SK-N-SH treated with all-trans-retinoic acid at 6 μM for 48 hours (cell line): ENCODE measurements at regions not wholly inside any gene's neighbourhood (a gene's known extent, or its start where the extent isn't known, plus 50 kb on each side); places are given as distances from the start of the nearest gene placed in this dataset.

ENCODE experiments used
- ATAC-seq: fragments of 200-7000 bp; cut with Tn5 transposase; 3 replicates; pipeline ENCODE4 v1.9.1; 2020; ENCODE audit warnings: mild to moderate bottlenecking, moderate library complexity
- ARNTL ChIP-seq: fragments of 450-650 bp; formaldehyde crosslinking; IDR thresholded peaks from 2 replicates; pipeline ENCODE4 v1.5.0; 2020; ENCODE audit warnings: low read depth, mild to moderate bottlenecking, moderate library complexity, borderline replicate concordance
- BACH2 ChIP-seq: fragments of 250-450 bp; sonication (Bioruptor Pico); IDR thresholded peaks from 2 replicates; pipeline ENCODE4 v1.9.0; 2021; ENCODE audit warnings: mild to moderate bottlenecking, borderline replicate concordance
- CREB5 ChIP-seq: fragments of 250-450 bp; sonication (Bioruptor Pico); IDR thresholded peaks from 2 replicates; pipeline ENCODE4 v1.5.1; 2020; ENCODE audit warnings: low read depth, mild to moderate bottlenecking, moderate library complexity
- CSDC2 ChIP-seq: fragments of 250-450 bp; sonication (Bioruptor Pico); IDR thresholded peaks from 2 replicates; pipeline ENCODE4 v1.5.0; 2020; ENCODE audit warnings: mild to moderate bottlenecking, moderate library complexity
- CSRNP3 ChIP-seq: fragments of 250-450 bp; sonication (Bioruptor Pico); IDR thresholded peaks from 2 replicates; pipeline ENCODE4 v1.5.1; 2021; ENCODE audit warnings: mild to moderate bottlenecking, moderate library complexity
- GLIS3 ChIP-seq: fragments of 250-450 bp; sonication (Bioruptor Pico); IDR thresholded peaks from 2 replicates; pipeline ENCODE4 v1.5.0; 2020; ENCODE audit warnings: mild to moderate bottlenecking, moderate library complexity
- ISL1 ChIP-seq: fragments of 250-450 bp; sonication (Bioruptor Pico); IDR thresholded peaks from 2 replicates; pipeline ENCODE4 v2.1.2; 2022; ENCODE audit warnings: mild to moderate bottlenecking, moderate library complexity
- OSR1 ChIP-seq: fragments of 250-450 bp; sonication (Bioruptor Pico); IDR thresholded peaks from 2 replicates; pipeline ENCODE4 v1.8.0; 2022; ENCODE audit warnings: moderate library complexity, mild to moderate bottlenecking, inconsistent platforms
- PATZ1 ChIP-seq: fragments of 250-450 bp; sonication (Bioruptor Pico); IDR thresholded peaks from 2 replicates; pipeline ENCODE4 v1.8.0; 2020; ENCODE audit warnings: mild to moderate bottlenecking, moderate library complexity, borderline replicate concordance
- POU6F1 ChIP-seq: fragments of 250-450 bp; sonication (Bioruptor Pico); IDR thresholded peaks from 2 replicates; pipeline ENCODE4 v1.8.0; 2021; ENCODE audit warnings: low read depth, mild to moderate bottlenecking, moderate library complexity, borderline replicate concordance
- PPARA ChIP-seq: fragments of 250-450 bp; sonication (Bioruptor Pico); IDR thresholded peaks from 2 replicates; pipeline ENCODE4 v1.5.0; 2020; ENCODE audit warnings: mild to moderate bottlenecking, borderline replicate concordance
- RARB ChIP-seq: fragments of 250-450 bp; sonication (Bioruptor Pico); IDR thresholded peaks from 2 replicates; pipeline ENCODE4 v1.8.0; 2021; ENCODE audit warnings: mild to moderate bottlenecking, moderate library complexity
- SNAI2 ChIP-seq: fragments of 250-450 bp; sonication (Bioruptor Pico); IDR thresholded peaks from 2 replicates; pipeline ENCODE4 v1.5.0; 2020; ENCODE audit warnings: mild to moderate bottlenecking, moderate library complexity
- TCF4 ChIP-seq: fragments of 250-450 bp; sonication (Bioruptor Pico); IDR thresholded peaks from 2 replicates; pipeline ENCODE4 v1.8.0; 2021; ENCODE audit warnings: mild to moderate bottlenecking, moderate library complexity, borderline replicate concordance
- TOX ChIP-seq: fragments of 250-450 bp; sonication (Bioruptor Pico); IDR thresholded peaks from 2 replicates; pipeline ENCODE4 v1.8.0; 2021; ENCODE audit warnings: mild to moderate bottlenecking, moderate library complexity, borderline replicate concordance
- TSHZ2 ChIP-seq: fragments of 250-450 bp; sonication (Bioruptor Pico); IDR thresholded peaks from 2 replicates; pipeline ENCODE4 v1.5.0; 2020; ENCODE audit warnings: mild to moderate bottlenecking, moderate library complexity
- ZC3H10 ChIP-seq: fragments of 250-450 bp; sonication (Bioruptor Pico); IDR thresholded peaks from 2 replicates; pipeline ENCODE4 v1.5.1; 2021; ENCODE audit warnings: mild to moderate bottlenecking, moderate library complexity
- ZFP3 ChIP-seq: fragments of 250-450 bp; sonication (Bioruptor Pico); IDR thresholded peaks from 2 replicates; pipeline ENCODE4 v1.5.0; 2020; ENCODE audit warnings: mild to moderate bottlenecking, moderate library complexity
- ZFP30 ChIP-seq: fragments of 450-650 bp; formaldehyde crosslinking; IDR thresholded peaks from 2 replicates; pipeline ENCODE4 v1.5.0; 2022; ENCODE audit warnings: mild to moderate bottlenecking, moderate library complexity
- ZNF565 ChIP-seq: fragments of 450-650 bp; formaldehyde crosslinking; conservative IDR thresholded peaks from 2 replicates; pipeline ENCODE4 v1.5.0; 2020; ENCODE audit warnings: low read depth, mild to moderate bottlenecking, moderate library complexity
- ZNF70 ChIP-seq: fragments of 450-650 bp; formaldehyde crosslinking; IDR thresholded peaks from 2 replicates; pipeline ENCODE4 v1.5.0; 2020; ENCODE audit warnings: mild to moderate bottlenecking, moderate library complexity

- ATAC-seq = no peak
- no peak for TF ChIP-seq BACH2 (CRISPR knock-in tag)
- TF ChIP-seq ZFP30 = no peak
- no peak for TF ChIP-seq ZNF565
- no peak for TF ChIP-seq OSR1
- TF ChIP-seq POU6F1 (CRISPR knock-in tag) = no peak
- TF ChIP-seq, all 23 proteins: peak for 0
These were observed 72.7 kb downstream of the DIRAS3 start for GRCh38 chr1:67977756-67978155.

- no peak for ATAC-seq
- TF ChIP-seq SNAI2 (no peak), TCF4 (CRISPR knock-in tag) (no peak), ARNTL (no peak)
These were observed 77.4 kb downstream of the DIRAS3 start for GRCh38 chr1:67973051-67973450.

GRCh38 chr1:67970088-67970487 is 80.3 kb downstream of the DIRAS3 start:
- TF ChIP-seq ISL1 (CRISPR knock-in tag) (peak; percentile 36), ZFP3 (CRISPR knock-in tag) (no peak), TOX (peak; percentile 71; the same call in 1 of the 2 replicates), ZC3H10 (CRISPR knock-in tag) (peak; percentile 9; the same call in 1 of the 2 replicates), OSR1 (no peak), RARB (CRISPR knock-in tag) (no peak)
- ATAC-seq = peak; percentile 77

GRCh38 chr1:67969446-67969845 is 81.0 kb downstream of the DIRAS3 start:
- ATAC-seq = no peak
- no peak for TF ChIP-seq TSHZ2
- TF ChIP-seq ISL1 (CRISPR knock-in tag) = no peak
- no peak for TF ChIP-seq SNAI2
- TF ChIP-seq ARNTL = no peak
- TF ChIP-seq CSDC2 (CRISPR knock-in tag) = no peak
- no peak for TF ChIP-seq ZC3H10 (CRISPR knock-in tag)
- no peak for TF ChIP-seq ZNF70 (CRISPR knock-in tag)
- no peak for TF ChIP-seq ZNF565
- no peak for TF ChIP-seq TOX
- no peak for TF ChIP-seq GLIS3 (CRISPR knock-in tag)
- no peak for TF ChIP-seq PPARA (CRISPR knock-in tag)
- TF ChIP-seq CREB5 = no peak
- no peak for TF ChIP-seq OSR1
- no peak for TF ChIP-seq RARB (CRISPR knock-in tag)
- TF ChIP-seq ZFP30 = no peak
- TF ChIP-seq POU6F1 (CRISPR knock-in tag) = no peak
- no peak for TF ChIP-seq CSRNP3 (CRISPR knock-in tag)
- TF ChIP-seq ZFP3 (CRISPR knock-in tag) = no peak
- TF ChIP-seq PATZ1 (CRISPR knock-in tag) = no peak
- TF ChIP-seq, all 23 proteins: peak for 0
